Lower leg skin (tissue), 4 donors: ENCODE measurements at regions not wholly inside any gene's neighbourhood (a gene's known extent, or its start where the extent isn't known, plus 50 kb on each side); places are given as distances from the start of the nearest gene placed in this dataset.

ENCODE experiments used
- DNase-seq, 2 donors: peaks; one replicate each; pipeline ENCODE4 v3.0.0-alpha.2; 2019; ENCODE audit warnings: low spot score in 2 of 2
- H3K4me3 ChIP-seq: fragments of 200-600 bp; sonication (generic); 2 replicates; pipeline ENCODE4 v1.5.1; 2017; ENCODE audit warnings: mild to moderate bottlenecking, low read depth; ENCODE audit not compliant: poor library complexity, severe bottlenecking
- POLR2A ChIP-seq, 2 donors: fragments of 450-650 bp; IDR thresholded peaks; one replicate each; pipeline ENCODE4 v1.6.1; 2016 to 2017; ENCODE audit warnings: antibody characterized with exemption in 2 of 2, mild to moderate bottlenecking in 1 of 2, moderate library complexity in 1 of 2
- WGBS, 2 donors: methylation state at CpG; one replicate each; pipeline ENCODE4 v1.1.5; 2018; 5-methylcytosine and 5-hydroxymethylcytosine counted together
- intact Hi-C: fragments of 100-400 bp; cut with DNase I; formaldehyde crosslinking; loops from one replicate; pipeline ENCODE4 v1.15.0; 2023; ENCODE audit warnings: low total_unique reads
- TF ChIP-seq, protein P1 (sequence below), 3 donors: fragments of 450-650 bp; IDR thresholded peaks; one replicate each; pipeline ENCODE4 v1.5.1; 2016; ENCODE audit warnings: antibody characterized with exemption in 3 of 3, mild to moderate bottlenecking in 3 of 3, moderate library complexity in 2 of 3

DNA sequence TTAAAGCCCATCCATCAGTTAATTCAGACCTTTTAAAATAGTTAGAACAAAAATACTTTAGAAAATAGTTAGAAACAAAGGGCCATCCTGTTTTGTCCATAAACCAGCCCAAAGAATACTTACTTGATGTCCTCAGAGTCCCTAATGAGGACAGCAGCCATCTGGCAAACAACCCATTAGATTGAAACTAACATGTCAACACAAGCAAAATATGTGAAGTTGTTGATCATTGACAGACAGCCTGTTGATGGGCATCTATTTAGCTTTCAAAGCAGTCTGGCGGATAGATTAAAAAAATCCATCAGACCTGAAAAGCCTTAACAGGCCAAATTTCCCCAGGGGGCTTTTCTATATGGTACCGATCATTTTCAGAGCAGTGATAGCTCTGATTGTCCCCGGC is 154.2 kb upstream of the TSHZ2 start:
- WGBS, 2 donors = 69 to 73% methylated on average over 3 of the region's 3 CpGs
- H3K4me3 ChIP-seq = no peak overlapping the region
- intact Hi-C loops = loop anchor here (5.0 kb wide), 1 partner anchor 756 kb away; no protein-coding TSS in a partner anchor
- no peak for DNase-seq
- TF ChIP-seq, protein P1, sequence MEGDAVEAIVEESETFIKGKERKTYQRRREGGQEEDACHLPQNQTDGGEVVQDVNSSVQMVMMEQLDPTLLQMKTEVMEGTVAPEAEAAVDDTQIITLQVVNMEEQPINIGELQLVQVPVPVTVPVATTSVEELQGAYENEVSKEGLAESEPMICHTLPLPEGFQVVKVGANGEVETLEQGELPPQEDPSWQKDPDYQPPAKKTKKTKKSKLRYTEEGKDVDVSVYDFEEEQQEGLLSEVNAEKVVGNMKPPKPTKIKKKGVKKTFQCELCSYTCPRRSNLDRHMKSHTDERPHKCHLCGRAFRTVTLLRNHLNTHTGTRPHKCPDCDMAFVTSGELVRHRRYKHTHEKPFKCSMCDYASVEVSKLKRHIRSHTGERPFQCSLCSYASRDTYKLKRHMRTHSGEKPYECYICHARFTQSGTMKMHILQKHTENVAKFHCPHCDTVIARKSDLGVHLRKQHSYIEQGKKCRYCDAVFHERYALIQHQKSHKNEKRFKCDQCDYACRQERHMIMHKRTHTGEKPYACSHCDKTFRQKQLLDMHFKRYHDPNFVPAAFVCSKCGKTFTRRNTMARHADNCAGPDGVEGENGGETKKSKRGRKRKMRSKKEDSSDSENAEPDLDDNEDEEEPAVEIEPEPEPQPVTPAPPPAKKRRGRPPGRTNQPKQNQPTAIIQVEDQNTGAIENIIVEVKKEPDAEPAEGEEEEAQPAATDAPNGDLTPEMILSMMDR (IDR thresholded peaks at IDR 0.05) = no peak
- TF ChIP-seq POLR2A (IDR thresholded peaks at IDR 0.05) = no peak

DNA sequence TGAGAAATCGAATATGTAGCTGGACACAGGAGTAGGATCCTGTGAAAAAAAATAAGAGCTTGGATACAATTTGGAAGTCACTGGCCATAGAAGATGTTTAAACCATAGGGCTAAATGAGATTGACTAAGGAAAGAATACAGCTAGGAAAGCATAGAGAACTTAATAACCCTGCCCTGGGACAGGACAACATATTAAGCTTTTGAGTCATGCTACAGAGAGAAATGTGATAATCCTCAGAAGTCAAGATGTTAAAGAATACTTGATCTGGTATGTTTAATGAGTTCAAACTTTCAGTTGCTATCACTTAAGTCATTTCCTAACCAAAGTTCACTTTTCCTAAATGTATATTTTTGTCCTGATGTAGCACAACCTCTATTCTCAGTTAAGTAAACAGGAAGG is 154.6 kb upstream of the TSHZ2 start:
- H3K4me3 ChIP-seq = no peak overlapping the region
- no peak for DNase-seq
- TF ChIP-seq, protein P1 (IDR thresholded peaks at IDR 0.05) = no peak
- no peak for TF ChIP-seq POLR2A (IDR thresholded peaks at IDR 0.05)
- intact Hi-C loops = loop anchor here (5.0 kb wide), 1 partner anchor 755 kb away; no protein-coding TSS in a partner anchor
- WGBS, 2 donors = 67 to 71% methylated on average over 1 of the region's 1 CpG

DNA sequence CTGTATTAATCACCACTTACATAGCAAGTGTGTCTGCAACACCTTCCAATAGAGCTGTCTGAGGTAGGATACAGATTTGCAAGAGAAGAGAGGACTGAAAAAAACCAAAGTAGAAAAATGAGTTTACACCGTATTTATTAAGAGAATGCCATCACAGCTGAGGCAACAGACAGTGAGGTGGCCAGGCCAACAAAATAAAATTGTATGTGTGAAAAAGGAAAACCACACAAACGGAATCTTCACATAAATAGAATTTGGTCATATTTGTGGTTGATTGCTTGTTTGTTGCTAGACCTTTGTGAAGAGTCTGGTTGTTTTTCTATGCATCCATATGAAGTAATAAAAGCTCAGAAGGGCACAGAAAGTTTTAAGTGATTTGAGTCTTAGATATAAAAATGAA is 157.8 kb upstream of the TSHZ2 start:
- TF ChIP-seq POLR2A (IDR thresholded peaks at IDR 0.05) = no peak
- TF ChIP-seq, protein P1 (IDR thresholded peaks at IDR 0.05) = no peak
- H3K4me3 ChIP-seq = no peak overlapping the region
- no peak for DNase-seq
- WGBS, 2 donors = 58 to 76% methylated on average over 2 of the region's 2 CpGs
- intact Hi-C loops = no loop called here

DNA sequence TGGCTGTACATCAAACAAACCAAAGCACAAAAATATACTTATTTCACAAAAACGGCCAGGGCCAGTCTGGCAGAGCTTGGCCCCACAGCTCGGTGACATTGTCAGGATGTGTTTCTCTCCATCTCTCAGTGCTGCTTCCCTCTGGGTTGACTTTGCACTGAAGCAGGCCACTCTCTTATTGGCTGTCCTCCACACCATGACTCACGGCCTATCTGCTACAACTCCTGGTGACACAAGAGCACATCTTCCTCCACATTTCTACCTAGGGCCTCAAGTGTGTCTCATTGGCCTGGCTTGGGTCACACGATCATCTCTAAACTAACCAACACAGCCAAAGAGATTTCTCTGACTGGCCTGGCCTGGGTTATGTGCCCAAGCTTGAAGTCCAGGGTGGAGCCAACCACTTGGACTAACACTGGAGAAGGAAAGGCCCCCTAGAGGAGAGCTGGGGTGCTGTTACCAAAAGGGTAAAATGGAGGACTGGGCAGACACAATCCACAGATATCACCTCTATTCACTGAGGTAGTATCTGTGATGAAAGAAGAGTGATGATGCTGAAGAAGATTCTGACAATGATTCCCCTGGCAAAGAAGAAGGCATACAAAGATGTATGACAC is 159.8 kb upstream of the TSHZ2 start:
- H3K4me3 ChIP-seq = no peak overlapping the region
- 87 to 88% methylated on average over 4 of the region's 4 CpGs for WGBS, 2 donors
- intact Hi-C loops = no loop called here
- TF ChIP-seq POLR2A (IDR thresholded peaks at IDR 0.05) = no peak
- TF ChIP-seq, protein P1 (IDR thresholded peaks at IDR 0.05) = no peak
- DNase-seq = no peak

DNA sequence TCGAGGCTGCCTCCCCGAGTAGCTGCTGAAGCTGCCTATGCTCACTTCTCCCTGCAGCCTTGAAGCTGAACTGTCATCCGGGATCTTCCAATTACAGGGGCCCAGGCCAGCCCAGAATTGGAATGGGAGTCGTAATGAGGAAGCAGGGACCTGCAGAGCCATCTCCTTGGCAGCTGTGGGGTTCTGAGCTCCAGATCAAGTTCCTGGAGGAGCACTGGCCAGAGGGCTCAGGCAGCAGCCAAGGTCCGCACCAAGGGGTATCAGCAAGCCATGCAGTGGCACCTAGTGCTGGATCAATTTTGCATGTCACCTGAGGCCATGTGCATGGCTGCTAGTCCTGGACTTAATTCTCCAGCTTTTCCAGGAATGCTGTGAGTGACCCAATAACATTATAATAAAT is 163.2 kb upstream of the TSHZ2 start:
- H3K4me3 ChIP-seq = no peak overlapping the region
- intact Hi-C loops = no loop called here
- 69 to 78% methylated on average over 4 to 5 of the region's 5 CpGs for whole genome bisulfite sequencing, 2 donors
- TF ChIP-seq POLR2A (IDR thresholded peaks at IDR 0.05) = no peak
- TF ChIP-seq, protein P1 (IDR thresholded peaks at IDR 0.05) = no peak
- DNase-seq = no peak

DNA sequence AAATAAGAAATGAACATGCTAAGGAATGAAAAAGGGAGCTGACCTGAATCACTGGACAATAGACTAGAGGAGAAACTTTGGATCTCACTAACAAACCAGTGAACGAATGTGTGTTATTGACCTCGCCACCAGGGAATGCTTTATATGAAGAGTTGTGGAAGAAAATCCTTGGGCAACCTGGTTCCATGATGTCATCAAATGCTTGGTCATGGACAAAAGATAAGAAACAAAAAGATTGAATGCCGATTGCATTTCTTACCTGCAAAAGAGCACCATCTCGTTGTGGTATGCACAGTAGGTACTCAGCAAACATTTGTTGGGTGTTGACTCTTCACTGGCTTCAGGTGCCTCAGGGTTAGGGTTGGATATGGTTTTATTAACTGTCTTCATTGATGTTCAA is 165.2 kb upstream of the TSHZ2 start:
- intact Hi-C loops = no loop called here
- no peak for DNase-seq
- WGBS, 2 donors = 83 to 89% methylated on average over 4 of the region's 4 CpGs
- H3K4me3 ChIP-seq = no peak overlapping the region
- TF ChIP-seq POLR2A (IDR thresholded peaks at IDR 0.05) = no peak
